Loucy (cell line): ENCODE measurements at regions not wholly inside any gene's neighbourhood (a gene's known extent, or its start where the extent isn't known, plus 50 kb on each side); places are given as distances from the start of the nearest gene placed in this dataset.

Source experiments
- EZH2phosphoT487 ChIP-seq: fragments of 200-600 bp; IDR thresholded peaks from 2 replicates; pipeline ENCODE4 v1.6.1; 2018; ENCODE audit warnings: antibody characterized with exemption, mild to moderate bottlenecking, moderate library complexity, borderline replicate concordance
- TF ChIP-seq, protein P1 (sequence below): fragments of 200-600 bp; sonication (generic); conservative IDR thresholded peaks from 2 replicates; pipeline ENCODE4 v1.5.1; 2014; ENCODE audit warnings: mild to moderate bottlenecking, antibody characterized with exemption, low read length

DNA sequence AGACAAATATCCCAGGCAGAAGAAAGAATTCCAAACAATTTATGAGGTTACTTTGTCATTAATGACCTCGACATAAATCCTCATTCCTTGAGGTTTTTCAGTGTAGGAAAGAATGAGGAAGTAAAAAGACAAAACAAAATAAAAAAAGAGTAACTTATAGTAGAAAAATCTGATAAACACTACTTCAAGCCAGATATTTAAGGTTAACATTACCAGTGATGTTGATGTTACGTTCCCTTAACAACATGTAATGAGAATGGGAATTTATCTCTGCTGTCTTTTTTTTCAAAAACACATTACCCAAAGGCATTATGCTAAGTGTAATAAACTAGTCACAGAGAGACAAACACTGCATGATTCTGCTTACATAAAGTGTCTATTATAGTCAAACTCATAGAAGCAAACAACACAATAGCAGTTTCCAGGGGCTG lies 935.1 kb downstream of the SLITRK1 start:
- TF ChIP-seq EZH2phosphoT487, result no peak
- TF ChIP-seq, protein P1, sequence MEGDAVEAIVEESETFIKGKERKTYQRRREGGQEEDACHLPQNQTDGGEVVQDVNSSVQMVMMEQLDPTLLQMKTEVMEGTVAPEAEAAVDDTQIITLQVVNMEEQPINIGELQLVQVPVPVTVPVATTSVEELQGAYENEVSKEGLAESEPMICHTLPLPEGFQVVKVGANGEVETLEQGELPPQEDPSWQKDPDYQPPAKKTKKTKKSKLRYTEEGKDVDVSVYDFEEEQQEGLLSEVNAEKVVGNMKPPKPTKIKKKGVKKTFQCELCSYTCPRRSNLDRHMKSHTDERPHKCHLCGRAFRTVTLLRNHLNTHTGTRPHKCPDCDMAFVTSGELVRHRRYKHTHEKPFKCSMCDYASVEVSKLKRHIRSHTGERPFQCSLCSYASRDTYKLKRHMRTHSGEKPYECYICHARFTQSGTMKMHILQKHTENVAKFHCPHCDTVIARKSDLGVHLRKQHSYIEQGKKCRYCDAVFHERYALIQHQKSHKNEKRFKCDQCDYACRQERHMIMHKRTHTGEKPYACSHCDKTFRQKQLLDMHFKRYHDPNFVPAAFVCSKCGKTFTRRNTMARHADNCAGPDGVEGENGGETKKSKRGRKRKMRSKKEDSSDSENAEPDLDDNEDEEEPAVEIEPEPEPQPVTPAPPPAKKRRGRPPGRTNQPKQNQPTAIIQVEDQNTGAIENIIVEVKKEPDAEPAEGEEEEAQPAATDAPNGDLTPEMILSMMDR, result no peak
